AG10803 (cell line): ENCODE measurements at regions not wholly inside any gene's neighbourhood (a gene's known extent, or its start where the extent isn't known, plus 50 kb on each side); places are given as distances from the start of the nearest gene placed in this dataset.

Experiments used
- DNase-seq: peaks from one replicate; pipeline ENCODE4 v3.0.0; 2010; ENCODE audit warnings: low read depth
- H3K4me3 ChIP-seq: 2 replicates; pipeline ENCODE4 v1.5.1; 2011; ENCODE audit warnings: mild to moderate bottlenecking, low read length, control low read depth
- CTCF ChIP-seq: conservative IDR thresholded peaks from 2 replicates; pipeline ENCODE4 v1.5.1; 2011; ENCODE audit warnings: mild to moderate bottlenecking, low read length, control low read depth, inconsistent platforms

GRCh38 chr3:152093901-152094300 lies 174.8 kb upstream of the MBNL1 start:
- no peak overlapping the region for H3K4me3 ChIP-seq
- no peak for DNase-seq
- no peak for TF ChIP-seq CTCF

- H3K4me3 ChIP-seq: no peak overlapping the region
- no peak for DNase-seq
- no peak for TF ChIP-seq CTCF
These were observed 174.3 kb upstream of the MBNL1 start for GRCh38 chr3:152094406-152094805.

- H3K4me3 ChIP-seq: no peak overlapping the region
- no peak for TF ChIP-seq CTCF
- no peak for DNase-seq
These were observed 173.3 kb upstream of the MBNL1 start for GRCh38 chr3:152095472-152095871.

- H3K4me3 ChIP-seq: no peak overlapping the region
- no peak for TF ChIP-seq CTCF
These were observed 172.3 kb upstream of the MBNL1 start for GRCh38 chr3:152096280-152096906.

GRCh38 chr3:152097120-152097519 lies 171.6 kb upstream of the MBNL1 start:
- TF ChIP-seq CTCF: no peak
- DNase-seq: no peak
- H3K4me3 ChIP-seq: no peak overlapping the region

More at GRCh38 chr3:152096280-152096906, 172.3 kb upstream of the MBNL1 start:
- DNase-seq: no peak

GRCh38 chr3:152097770-152098169 lies 171.0 kb upstream of the MBNL1 start:
- no peak overlapping the region for H3K4me3 ChIP-seq
- no peak for TF ChIP-seq CTCF
- no peak for DNase-seq

- no peak overlapping the region for H3K4me3 ChIP-seq
- no peak for DNase-seq
- TF ChIP-seq CTCF: no peak
These were observed 168.1 kb upstream of the MBNL1 start for GRCh38 chr3:152100491-152101132.
